H1 (cell line): ENCODE measurements at regions not wholly inside any gene's neighbourhood (a gene's known extent, or its start where the extent isn't known, plus 50 kb on each side); places are given as distances from the start of the nearest gene placed in this dataset.

Experiments
- CTCF ChIA-PET: fragments of 300-600 bp; sonication (Branson Sonifier 250); formaldehyde crosslinking; loops from one replicate; lab custom pipeline; 2021; ENCODE audit not compliant: partially characterized antibody; lab: Charles Lee
- POLR2A ChIA-PET: fragments of 300-600 bp; sonication (Branson Sonifier 250); formaldehyde crosslinking; loops from one replicate; lab custom pipeline; 2021; ENCODE audit warnings: inconsistent platforms; ENCODE audit not compliant: partially characterized antibody; lab: Charles Lee
- DNase-seq, 2 experiments: peaks; one replicate each; pipeline versions ENCODE4 v3.0.0 to v3.0.0-alpha.2; 2010 to 2022; ENCODE audit warnings: low spot score in 2 of 2, low read depth in 1 of 2, mixed read lengths in 1 of 2
- FAIRE-seq: peaks from 2 replicates; lab custom pipeline; 2011; peaks lifted over from hg19 to GRCh38; lab: Jason Lieb, UNC
- H2AFZ ChIP-seq: 2 replicates; pipeline ENCODE4 v1.8.1; 2012; ENCODE audit warnings: low read length, inconsistent platforms
- H2AK5ac ChIP-seq: 2 replicates; pipeline ENCODE4 v1.6.1; 2013; ENCODE audit warnings: low read depth, low read length
- H2BK120ac ChIP-seq: replicated peaks from 2 replicates; pipeline ENCODE3; 2013; ENCODE audit warnings: low read depth, low read length, inconsistent platforms
- H2BK12ac ChIP-seq: 2 replicates; pipeline ENCODE4 v1.6.1; 2013; ENCODE audit warnings: low read depth, low read length
- H2BK15ac ChIP-seq: 2 replicates; pipeline ENCODE4 v1.6.1; 2013; ENCODE audit warnings: low read length
- H2BK20ac ChIP-seq: 2 replicates; pipeline ENCODE4 v1.6.1; 2013; ENCODE audit warnings: low read length
- H2BK5ac ChIP-seq: 2 replicates; pipeline ENCODE4 v1.6.1; 2013; ENCODE audit warnings: low read depth, low read length
- H3K14ac ChIP-seq: 2 replicates; pipeline ENCODE4 v1.6.1; 2013; ENCODE audit warnings: inconsistent platforms; ENCODE audit not compliant: insufficient read length
- H3K18ac ChIP-seq: 2 replicates; pipeline ENCODE4 v1.6.1; 2013; ENCODE audit warnings: low read length; ENCODE audit errors: extremely low read depth
- H3K23ac ChIP-seq: 2 replicates; pipeline ENCODE4 v1.6.1; 2013; ENCODE audit warnings: inconsistent platforms; ENCODE audit not compliant: insufficient read length
- H3K23me2 ChIP-seq: 2 replicates; pipeline ENCODE4 v1.6.1; 2013; ENCODE audit warnings: low read depth, low read length
- H3K27ac ChIP-seq: 2 replicates; pipeline ENCODE4 v1.6.1; 2011; ENCODE audit warnings: low read depth, low read length, inconsistent platforms
- H3K27me3 ChIP-seq, 4 experiments: replicated peaks in 1 of 4; 1 replicate in 1 of 4; 2 replicates in 3 of 4; pipeline versions ENCODE4 v1.6.1 to v1.8.1; 2011 to 2013; ENCODE audit warnings: low read length in 3 of 4, mild to moderate bottlenecking in 3 of 4, inconsistent platforms in 2 of 4, mixed read lengths in 2 of 4, moderate library complexity in 1 of 4; ENCODE audit not compliant: control insufficient read depth in 3 of 4, insufficient read depth in 3 of 4; ENCODE audit errors: extremely low read depth in 1 of 4
- H3K36me3 ChIP-seq, 4 experiments: 2 replicates each; pipeline versions ENCODE4 v1.6.1 to v1.8.1; 2011 to 2013; ENCODE audit warnings: mild to moderate bottlenecking in 4 of 4, low read length in 3 of 4, moderate library complexity in 2 of 4, control low read depth in 1 of 4, inconsistent platforms in 1 of 4; ENCODE audit not compliant: insufficient read depth in 4 of 4, control insufficient read depth in 2 of 4
- H3K4ac ChIP-seq: replicated peaks from 2 replicates; pipeline ENCODE3; 2013; ENCODE audit warnings: low read length, low read depth, mixed read lengths, inconsistent platforms; ENCODE audit not compliant: insufficient read length
- H3K4me1 ChIP-seq, 4 experiments: replicated peaks in 1 of 4; 1 replicate in 1 of 4; 2 replicates in 3 of 4; pipeline versions ENCODE4 v1.6.1 to v1.8.1; 2011 to 2013; ENCODE audit warnings: low read length in 3 of 4, inconsistent platforms in 2 of 4, mixed read lengths in 1 of 4; ENCODE audit not compliant: insufficient read depth in 4 of 4, control insufficient read depth in 3 of 4
- H3K4me2 ChIP-seq, 2 experiments: 2 replicates each; pipeline versions ENCODE4 v1.6.1 to v1.8.1; 2011 to 2013; ENCODE audit warnings: low read depth in 2 of 2, low read length in 2 of 2, control low read depth in 1 of 2, inconsistent platforms in 1 of 2, mild to moderate bottlenecking in 1 of 2; ENCODE audit not compliant: insufficient read depth in 1 of 2
- H3K4me3 ChIP-seq, 4 experiments: fragments of 200-600, 300-600 bp in 1 of 4; sonication (generic), shearing (Covaris generic), sonication (Bioruptor Twin) in 1 of 4; 2 replicates each; pipeline versions ENCODE4 v1.5.1 to v1.8.1; 2011 to 2016; ENCODE audit warnings: low read length in 4 of 4, low read depth in 3 of 4, control low read depth in 2 of 4, inconsistent platforms in 2 of 4, mild to moderate bottlenecking in 2 of 4, mixed read lengths in 1 of 4, moderate library complexity in 1 of 4; ENCODE audit not compliant: insufficient read depth in 2 of 4; ENCODE audit errors: extremely low read depth in 1 of 4
- H3K56ac ChIP-seq: replicated peaks from 2 replicates; pipeline ENCODE3; 2013; ENCODE audit warnings: low read depth, mild to moderate bottlenecking, mixed read lengths, low read length, inconsistent platforms; ENCODE audit not compliant: insufficient read length
- H3K79me1 ChIP-seq: 2 replicates; pipeline ENCODE4 v1.6.1; 2013; ENCODE audit warnings: low read depth, low read length, control low read depth
- H3K79me2 ChIP-seq, 2 experiments: 2 replicates each; pipeline versions ENCODE4 v1.6.1 to v1.8.1; 2012 to 2013; ENCODE audit warnings: low read length in 2 of 2, mild to moderate bottlenecking in 2 of 2, inconsistent platforms in 1 of 2; ENCODE audit not compliant: insufficient read depth in 2 of 2, control insufficient read depth in 1 of 2
- H3K9ac ChIP-seq, 4 experiments: replicated peaks in 1 of 4; 1 replicate in 1 of 4; 2 replicates in 3 of 4; pipeline versions ENCODE4 v1.6.1 to v1.8.1; 2011 to 2013; ENCODE audit warnings: low read depth in 3 of 4, low read length in 3 of 4, control low read depth in 2 of 4, mild to moderate bottlenecking in 2 of 4, moderate library complexity in 2 of 4, inconsistent platforms in 1 of 4; ENCODE audit errors: extremely low read depth in 1 of 4
- H3K9me3 ChIP-seq, 2 experiments: 2 replicates each; pipeline versions ENCODE4 v1.6.1 to v1.8.1; 2012 to 2013; ENCODE audit warnings: mild to moderate bottlenecking in 2 of 2, moderate library complexity in 2 of 2, control low read depth in 1 of 2, inconsistent platforms in 1 of 2, low read depth in 1 of 2, low read length in 1 of 2, mixed read lengths in 1 of 2; ENCODE audit not compliant: insufficient read depth in 2 of 2
- H4K20me1 ChIP-seq, 2 experiments: replicated peaks in 1 of 2; 2 replicates each; pipeline versions ENCODE3 to v1.8.1; 2011 to 2013; ENCODE audit warnings: inconsistent platforms in 2 of 2, low read length in 2 of 2, mild to moderate bottlenecking in 1 of 2; ENCODE audit not compliant: insufficient read depth in 2 of 2, control insufficient read depth in 1 of 2
- H4K5ac ChIP-seq: 2 replicates; pipeline ENCODE4 v1.6.1; 2013; ENCODE audit warnings: low read length, low read depth, mixed read lengths, inconsistent platforms; ENCODE audit not compliant: insufficient read length
- H4K8ac ChIP-seq: 2 replicates; pipeline ENCODE4 v1.8.0; 2013; ENCODE audit warnings: mild to moderate bottlenecking, moderate library complexity, low read length, inconsistent platforms; ENCODE audit not compliant: insufficient read depth; ENCODE audit errors: extremely low read depth
- H4K91ac ChIP-seq: replicated peaks from 2 replicates; pipeline ENCODE3; 2013; ENCODE audit warnings: low read length, mixed read lengths, inconsistent platforms; ENCODE audit not compliant: insufficient read length
- EZH2 ChIP-seq: fragments of 200-600 bp; sonication (generic); IDR thresholded peaks from 2 replicates; pipeline ENCODE4 v1.7.1; 2012; ENCODE audit warnings: low read depth, mild to moderate bottlenecking, moderate library complexity, low read length, inconsistent platforms; ENCODE audit not compliant: severe bottlenecking
- KDM5A ChIP-seq: fragments of 200-600 bp; IDR thresholded peaks from 2 replicates; pipeline ENCODE4 v1.7.1; 2012; ENCODE audit warnings: mild to moderate bottlenecking, low read length, inconsistent platforms, mixed read lengths
- NRF1 ChIP-seq: IDR thresholded peaks from 2 replicates; pipeline ENCODE4 v1.6.1; 2011; ENCODE audit warnings: mild to moderate bottlenecking, low read depth, low read length, improper control_type of control experiment
- PHF8 ChIP-seq: fragments of 200-600 bp; sonication (generic); conservative IDR thresholded peaks from 2 replicates; pipeline ENCODE4 v1.7.1; 2012; ENCODE audit warnings: low read depth, mild to moderate bottlenecking, inconsistent platforms, low read length, moderate library complexity
- ZNF274 ChIP-seq: IDR thresholded peaks from 2 replicates; pipeline ENCODE4 v1.7.0; 2012; ENCODE audit warnings: low read length, borderline replicate concordance; ENCODE audit errors: extremely low read depth
- WGBS, 2 experiments: shearing (Covaris generic) in 1 of 2; methylation state at CpG; one replicate each; pipeline versions ENCODE4 v1.1.6 to v1.1.7; 2013 to 2015; ENCODE audit warnings: low lambda C conversion rate in 2 of 2, mixed read lengths in 2 of 2, inconsistent platforms in 1 of 2, low coverage in 1 of 2, missing lambda C conversion rate in 1 of 2; ENCODE audit not compliant: insufficient replicate concordance in 2 of 2, insufficient coverage in 1 of 2, insufficient read length in 1 of 2; ENCODE audit errors: extremely low coverage in 1 of 2, missing lambda C conversion rate in 1 of 2; 5-methylcytosine and 5-hydroxymethylcytosine counted together

DNA sequence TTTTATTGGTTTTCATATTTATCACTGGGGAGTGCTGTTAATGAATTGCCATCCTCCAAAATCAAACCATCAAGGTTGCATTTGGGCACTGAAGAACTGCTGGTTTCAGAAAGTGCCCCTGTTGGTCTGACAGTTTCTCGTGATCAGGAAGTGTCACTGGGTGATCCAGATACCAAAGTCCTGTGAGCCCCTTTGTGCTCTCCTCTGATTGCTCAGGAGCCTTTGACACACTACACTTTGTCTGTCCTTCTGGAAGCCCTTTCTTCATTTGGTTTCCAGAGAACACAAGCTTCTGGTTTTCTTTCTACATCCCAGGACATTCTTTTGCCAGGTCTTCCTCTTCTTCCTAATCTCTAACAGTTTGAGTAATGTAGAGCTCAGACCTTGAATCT lies 165.8 kb upstream of the PROX1 start:
- no peak overlapping the region for H2BK15ac ChIP-seq
- no peaks in the 10 kb centered on the region; a peak in 1 of 8 replicates for H3K36me3 ChIP-seq
- H2BK120ac ChIP-seq, result no peak overlapping the region
- no peaks in the 10 kb centered on the region for H4K20me1 ChIP-seq
- no peak overlapping the region for H3K18ac ChIP-seq
- no peaks in the 10 kb centered on the region for H3K79me2 ChIP-seq
- no peak overlapping the region for H3K4ac ChIP-seq
- ChIA-PET CTCF (no interaction called here), POLR2A (no interaction called here)
- H3K9ac ChIP-seq, result no peak overlapping the region
- no peak overlapping the region for H3K14ac ChIP-seq
- H4K5ac ChIP-seq, result no peak overlapping the region
- no peaks in the 10 kb centered on the region for H3K4me1 ChIP-seq
- no peak overlapping the region for H2BK5ac ChIP-seq
- FAIRE-seq (no peak), DNase-seq (no peak)
- H2AK5ac ChIP-seq, result no peak overlapping the region
- H4K91ac ChIP-seq, result no peak overlapping the region
- H3K4me2 ChIP-seq, result no peak overlapping the region
- WGBS, 2 experiments, result 0% methylated on average over 1 of the region's 1 CpG; no CpG with 5 or more reads in 1 of the 2 experiments
- H3K23me2 ChIP-seq, result no peaks in the 10 kb centered on the region
- no peak overlapping the region for H2BK20ac ChIP-seq
- no peak overlapping the region for H2BK12ac ChIP-seq
- no peak overlapping the region for H4K8ac ChIP-seq
- H3K79me1 ChIP-seq, result no peaks in the 10 kb centered on the region
- no peak overlapping the region for H2AFZ ChIP-seq
- H3K27me3 ChIP-seq, result no peaks in the 10 kb centered on the region
- no peaks in the 10 kb centered on the region for H3K9me3 ChIP-seq
- no peak overlapping the region for H3K23ac ChIP-seq
- no peak overlapping the region for H3K27ac ChIP-seq
- H3K4me3 ChIP-seq, result no peak overlapping the region
- no peak for TF ChIP-seq EZH2
- TF ChIP-seq ZNF274, result no peak
- TF ChIP-seq NRF1, result no peak
- no peak for TF ChIP-seq KDM5A
- TF ChIP-seq PHF8, result no peak
- H3K56ac ChIP-seq, result no peak overlapping the region
